Endothelial cell of umbilical vein (primary cell): ENCODE measurements at regions not wholly inside any gene's neighbourhood (a gene's known extent, or its start where the extent isn't known, plus 50 kb on each side); places are given as distances from the start of the nearest gene placed in this dataset.

Source experiments
- BruUV-seq: library from RNA; stranded (reverse); fragments of 400-500 nt; replicated peaks from 2 replicates; lab custom pipeline; 2021; lab: Mats Ljungman, UMichigan
- CTCF ChIA-PET: fragments of 300-600, 350-600 bp; sonication (Branson Sonifier 250); formaldehyde crosslinking; loops from one replicate; lab custom pipeline; 2021; ENCODE audit warnings: antibody characterized with exemption, inconsistent platforms; lab: Charles Lee
- POLR2A ChIA-PET: fragments of 300-600, 350-600 bp; sonication (Branson Sonifier 250); formaldehyde crosslinking; loops from one replicate; lab custom pipeline; 2021; ENCODE audit warnings: antibody characterized with exemption, inconsistent platforms; lab: Charles Lee
- DNase-seq: peaks from one replicate; pipeline ENCODE4 v3.0.0-alpha.2; 2011; ENCODE audit warnings: low read depth, low spot score
- FAIRE-seq: peaks from 2 replicates; lab custom pipeline; 2011; peaks lifted over from hg19 to GRCh38; lab: Jason Lieb, UNC
- H2AFZ ChIP-seq: 2 replicates; pipeline ENCODE4 v1.6.0; 2012; ENCODE audit warnings: low read depth, low read length, control low read depth, inconsistent platforms
- H3K27ac ChIP-seq: 2 replicates; pipeline ENCODE4 v1.5.1; 2011; ENCODE audit warnings: low read depth, mild to moderate bottlenecking, control low read depth, low read length, moderate library complexity; ENCODE audit not compliant: insufficient read depth
- H3K27me3 ChIP-seq, 2 experiments: 2 replicates each; pipeline versions ENCODE4 v1.6.0 to v1.6.1; 2011; ENCODE audit warnings: low read length in 2 of 2, mixed read lengths in 1 of 2; ENCODE audit not compliant: control insufficient read depth in 2 of 2, insufficient read depth in 2 of 2
- H3K36me3 ChIP-seq, 2 experiments: 2 replicates in 1 of 2; 3 replicates in 1 of 2; pipeline ENCODE4 v1.5.1; 2011; ENCODE audit warnings: low read length in 2 of 2, mild to moderate bottlenecking in 1 of 2, moderate library complexity in 1 of 2; ENCODE audit not compliant: control insufficient read depth in 2 of 2, insufficient read depth in 2 of 2; ENCODE audit errors: extremely low read depth in 1 of 2
- H3K4me1 ChIP-seq: 3 replicates; pipeline ENCODE4 v1.5.1; 2011; ENCODE audit warnings: mild to moderate bottlenecking, low read length; ENCODE audit not compliant: control insufficient read depth, insufficient read depth; ENCODE audit errors: extremely low read depth
- H3K4me2 ChIP-seq: 2 replicates; pipeline ENCODE4 v1.6.1; 2011; ENCODE audit warnings: low read length, control low read depth, mixed read lengths; ENCODE audit not compliant: insufficient read depth
- H3K4me3 ChIP-seq, 3 experiments: fragments of 200-600 bp in 1 of 3; sonication (generic), shearing (Covaris generic) in 1 of 3; replicated peaks in 1 of 3; 2 replicates each; pipeline ENCODE4 v1.5.1; 2011 to 2016; ENCODE audit warnings: control low read depth in 3 of 3, low read length in 3 of 3, mild to moderate bottlenecking in 2 of 3, inconsistent platforms in 1 of 3, low read depth in 1 of 3, moderate library complexity in 1 of 3; ENCODE audit not compliant: insufficient read depth in 1 of 3
- H3K79me2 ChIP-seq: 2 replicates; pipeline ENCODE4 v1.6.0; 2012; ENCODE audit warnings: low read length, inconsistent platforms; ENCODE audit not compliant: control insufficient read depth, insufficient read depth
- H3K9ac ChIP-seq: replicated peaks from 2 replicates; pipeline ENCODE3; 2011; ENCODE audit warnings: low read length, control low read depth; ENCODE audit not compliant: insufficient read depth; ENCODE audit errors: extremely low read depth
- H3K9me1 ChIP-seq: replicated peaks from 3 replicates; pipeline ENCODE4 v1.6.0; 2011; ENCODE audit warnings: mild to moderate bottlenecking, low read length; ENCODE audit not compliant: control insufficient read depth, insufficient read depth; ENCODE audit errors: extremely low read depth
- H3K9me3 ChIP-seq: replicated peaks from 2 replicates; pipeline ENCODE4 v1.5.1; 2012; ENCODE audit warnings: low read length, inconsistent platforms; ENCODE audit not compliant: control insufficient read depth, insufficient read depth
- H4K20me1 ChIP-seq: replicated peaks from 2 replicates; pipeline ENCODE3; 2011; ENCODE audit warnings: mild to moderate bottlenecking, low read length; ENCODE audit not compliant: control insufficient read depth, insufficient read depth; ENCODE audit errors: extremely low read depth
- EZH2 ChIP-seq: IDR thresholded peaks from 2 replicates; pipeline ENCODE4 v1.6.1; 2012; ENCODE audit warnings: borderline replicate concordance, low read depth, mild to moderate bottlenecking, moderate library complexity, low read length, inconsistent platforms; ENCODE audit not compliant: severe bottlenecking
- FOS ChIP-seq: IDR thresholded peaks from 2 replicates; pipeline ENCODE4 v1.6.1; 2011; ENCODE audit warnings: mild to moderate bottlenecking, low read length, moderate library complexity, borderline replicate concordance; ENCODE audit not compliant: insufficient read depth
- GATA2 ChIP-seq: IDR thresholded peaks from 2 replicates; pipeline ENCODE4 v1.7.0; 2011; ENCODE audit warnings: low read depth, mild to moderate bottlenecking, moderate library complexity, mixed read lengths, low read length; ENCODE audit not compliant: insufficient read length, insufficient read depth
- JUN ChIP-seq: IDR thresholded peaks from 2 replicates; pipeline ENCODE4 v1.6.1; 2011; ENCODE audit warnings: borderline replicate concordance, low read depth; ENCODE audit not compliant: insufficient read length, insufficient read depth
- MYC ChIP-seq: IDR thresholded peaks from one replicate; pipeline ENCODE4 v1.6.1; 2011; ENCODE audit warnings: mild to moderate bottlenecking, low read depth, low read length
- POLR2A ChIP-seq: IDR thresholded peaks from 2 replicates; pipeline ENCODE4 v1.6.1; 2012; ENCODE audit warnings: low read depth, mild to moderate bottlenecking, control low read depth, low read length
- POLR2AphosphoS5 ChIP-seq: IDR thresholded peaks from 2 replicates; pipeline ENCODE4 v1.6.1; 2012; ENCODE audit warnings: low read depth, mild to moderate bottlenecking, control low read depth, low read length, moderate library complexity; ENCODE audit not compliant: insufficient read depth
- dilution Hi-C: fragments of 300-500 bp; cut with MboI; formaldehyde crosslinking; loops from one replicate; pipeline ENCODE4 v1.15.0; 2019; ENCODE audit warnings: low sequenced_read_pairs; ENCODE audit not compliant: extremely low pct_ligation_motif_present
- intact Hi-C: fragments of 100-400 bp; cut with micrococcal nuclease; formaldehyde crosslinking; loops from one replicate; pipeline ENCODE4 v1.10.0; 2022
- TF ChIP-seq, protein P1 (sequence below): IDR thresholded peaks from 2 replicates; pipeline ENCODE4 v1.6.1; 2011; ENCODE audit not compliant: insufficient read depth, insufficient read length
- TF ChIP-seq, protein P2 (sequence below), 2 donors: IDR thresholded peaks; 1 replicate in 1 of 2; 2 replicates in 1 of 2; pipeline ENCODE4 v1.5.1; 2011; ENCODE audit warnings: low read length in 2 of 2, mild to moderate bottlenecking in 2 of 2, moderate library complexity in 2 of 2, control low read depth in 1 of 2, inconsistent platforms in 1 of 2, low read depth in 1 of 2; ENCODE audit not compliant: insufficient read depth in 1 of 2; ENCODE audit errors: extremely low read depth in 1 of 2

DNA sequence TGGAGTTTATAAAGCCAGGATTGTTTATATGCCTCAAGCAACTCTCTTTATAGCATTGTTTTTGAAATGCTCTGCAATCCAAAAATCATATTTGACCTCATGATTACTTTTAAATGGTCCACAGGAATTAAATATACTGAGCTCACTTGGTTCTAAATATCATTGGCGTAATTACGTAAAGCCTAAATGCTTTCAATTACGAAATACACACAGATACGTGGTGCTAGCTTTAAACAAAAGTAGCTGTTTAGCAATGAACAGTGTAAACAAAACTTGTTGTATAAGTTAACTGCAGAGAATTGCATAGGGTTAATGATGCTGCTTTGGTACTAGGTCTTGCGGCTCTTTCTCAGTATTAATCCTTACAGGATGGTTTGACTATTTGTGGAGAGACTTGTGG, 346.6 kb downstream of the COG6 start:
- ChIA-PET POLR2A (no interaction called here), CTCF (interaction anchor here (1.4 kb wide), 1 partner anchor 8 kb away, joined by 3 read pairs; no protein-coding TSS in a partner anchor)
- H3K27ac ChIP-seq = no peak overlapping the region
- intact Hi-C loops (no loop called here), dilution Hi-C loops (no loop called here)
- H3K4me1 ChIP-seq = no peaks in the 10 kb centered on the region
- DNase-seq = no peak
- H3K79me2 ChIP-seq = no peaks in the 10 kb centered on the region
- no peak overlapping the region for H3K4me2 ChIP-seq
- H3K4me3 ChIP-seq = no peak overlapping the region
- no peak overlapping the region for H2AFZ ChIP-seq
- H3K36me3 ChIP-seq = no peaks in the 10 kb centered on the region
- FAIRE-seq = no peak
- H3K9me3 ChIP-seq = no peaks in the 10 kb centered on the region
- H3K27me3 ChIP-seq = no peaks in the 10 kb centered on the region
- H4K20me1 ChIP-seq = no peaks in the 10 kb centered on the region
- TF ChIP-seq GATA2 (no peak), EZH2 (no peak), POLR2A (no peak), JUN (no peak), POLR2AphosphoS5 (no peak), MYC (no peak), FOS (no peak)
- TF ChIP-seq, protein P1, sequence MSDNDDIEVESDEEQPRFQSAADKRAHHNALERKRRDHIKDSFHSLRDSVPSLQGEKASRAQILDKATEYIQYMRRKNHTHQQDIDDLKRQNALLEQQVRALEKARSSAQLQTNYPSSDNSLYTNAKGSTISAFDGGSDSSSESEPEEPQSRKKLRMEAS = no peak
- TF ChIP-seq, protein P2, sequence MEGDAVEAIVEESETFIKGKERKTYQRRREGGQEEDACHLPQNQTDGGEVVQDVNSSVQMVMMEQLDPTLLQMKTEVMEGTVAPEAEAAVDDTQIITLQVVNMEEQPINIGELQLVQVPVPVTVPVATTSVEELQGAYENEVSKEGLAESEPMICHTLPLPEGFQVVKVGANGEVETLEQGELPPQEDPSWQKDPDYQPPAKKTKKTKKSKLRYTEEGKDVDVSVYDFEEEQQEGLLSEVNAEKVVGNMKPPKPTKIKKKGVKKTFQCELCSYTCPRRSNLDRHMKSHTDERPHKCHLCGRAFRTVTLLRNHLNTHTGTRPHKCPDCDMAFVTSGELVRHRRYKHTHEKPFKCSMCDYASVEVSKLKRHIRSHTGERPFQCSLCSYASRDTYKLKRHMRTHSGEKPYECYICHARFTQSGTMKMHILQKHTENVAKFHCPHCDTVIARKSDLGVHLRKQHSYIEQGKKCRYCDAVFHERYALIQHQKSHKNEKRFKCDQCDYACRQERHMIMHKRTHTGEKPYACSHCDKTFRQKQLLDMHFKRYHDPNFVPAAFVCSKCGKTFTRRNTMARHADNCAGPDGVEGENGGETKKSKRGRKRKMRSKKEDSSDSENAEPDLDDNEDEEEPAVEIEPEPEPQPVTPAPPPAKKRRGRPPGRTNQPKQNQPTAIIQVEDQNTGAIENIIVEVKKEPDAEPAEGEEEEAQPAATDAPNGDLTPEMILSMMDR (IDR thresholded peaks at IDR 0.05; ENCODE audit: extremely low read depth in 1 of 2, insufficient read depth in 1 of 2, low read depth in 1 of 2, low read length in 2 of 2) = no peak
- no TSS peak for BruUV-seq
- no peaks in the 10 kb centered on the region for H3K9me1 ChIP-seq
- H3K9ac ChIP-seq = no peak overlapping the region
